OCI-LY3 (cell line): ENCODE measurements at regions not wholly inside any gene's neighbourhood (a gene's known extent, or its start where the extent isn't known, plus 50 kb on each side); places are given as distances from the start of the nearest gene placed in this dataset.

ENCODE experiments used
- H2AFZ ChIP-seq: fragments of 200-600, 300-600 bp; shearing (Covaris generic); 2 replicates; pipeline ENCODE4 v1.6.0; 2014; ENCODE audit warnings: antibody characterized with exemption, low read depth, low read length
- H3K27ac ChIP-seq: fragments of 200-600, 300-600 bp; sonication (generic); 2 replicates; pipeline ENCODE4 v1.5.1; 2014; ENCODE audit warnings: mild to moderate bottlenecking, low read length, moderate library complexity, mixed read lengths
- H3K27me3 ChIP-seq: fragments of 200-600, 300-600 bp; sonication (generic); 2 replicates; pipeline ENCODE4 v1.6.1; 2014; ENCODE audit warnings: low read depth, low read length, mixed read lengths
- H3K36me3 ChIP-seq: fragments of 200-600, 300-600 bp; sonication (generic); replicated peaks from 2 replicates; pipeline ENCODE3; 2014; ENCODE audit warnings: low read depth, low read length, mixed read lengths
- H3K4me1 ChIP-seq: fragments of 300-600, 200-600 bp; sonication (generic); 2 replicates; pipeline ENCODE4 v1.6.1; 2014; ENCODE audit warnings: low read length, mixed read lengths
- H3K4me2 ChIP-seq: fragments of 200-600, 300-600 bp; sonication (generic); 2 replicates; pipeline ENCODE4 v1.6.1; 2014; ENCODE audit warnings: low read length, mixed read lengths
- H3K4me3 ChIP-seq: fragments of 300-600, 200-600 bp; sonication (generic); 2 replicates; pipeline ENCODE4 v1.5.1; 2014; ENCODE audit warnings: antibody characterized with exemption, mild to moderate bottlenecking, low read length, moderate library complexity
- H3K79me2 ChIP-seq: fragments of 300-600, 200-600 bp; shearing (Covaris generic); 2 replicates; pipeline ENCODE4 v1.6.1; 2014; ENCODE audit warnings: mild to moderate bottlenecking, low read length, mixed read lengths
- H3K9ac ChIP-seq: fragments of 300-600, 200-600 bp; shearing (Covaris generic); 2 replicates; pipeline ENCODE4 v1.6.0; 2014; ENCODE audit warnings: mild to moderate bottlenecking, low read length, moderate library complexity
- H3K9me3 ChIP-seq: fragments of 200-600, 300-600 bp; shearing (Covaris generic); 2 replicates; pipeline ENCODE4 v1.6.1; 2014; ENCODE audit warnings: low read length, mixed read lengths; ENCODE audit not compliant: insufficient read depth
- H4K20me1 ChIP-seq: fragments of 200-600, 300-600 bp; sonication (generic); 2 replicates; pipeline ENCODE4 v1.6.1; 2016; ENCODE audit warnings: low read length, mixed read lengths; ENCODE audit not compliant: insufficient read depth
- CTCF ChIP-seq: fragments of 200-600, 300-600 bp; sonication (generic); IDR thresholded peaks from 2 replicates; pipeline ENCODE4 v1.5.1; 2014; ENCODE audit warnings: antibody characterized with exemption, low read length, low read depth
- EZH2phosphoT487 ChIP-seq: fragments of 200-600 bp; shearing (Covaris generic); IDR thresholded peaks from 2 replicates; pipeline ENCODE4 v1.6.1; 2018; ENCODE audit warnings: antibody characterized with exemption, mixed run types, low read depth

- peaks cover 24% of the 10 kb centered on the region for H3K27me3 ChIP-seq
- no peak overlapping the region for H3K4me2 ChIP-seq
- H4K20me1 ChIP-seq, result no peaks in the 10 kb centered on the region
- no peaks in the 10 kb centered on the region for H3K79me2 ChIP-seq
- TF ChIP-seq EZH2phosphoT487, result no peak
- TF ChIP-seq CTCF, result no peak
- no peaks in the 10 kb centered on the region for H3K36me3 ChIP-seq
- no peaks in the 10 kb centered on the region for H3K9me3 ChIP-seq
- peaks cover 16% of the 10 kb centered on the region for H3K4me1 ChIP-seq
- no peak overlapping the region for H3K4me3 ChIP-seq
- no peak overlapping the region for H3K27ac ChIP-seq
- H3K9ac ChIP-seq, result no peak overlapping the region
- no peak overlapping the region for H2AFZ ChIP-seq
Observed at GRCh38 chr17:55668312-55668920, 54.2 kb downstream of the TMEM100 start.

GRCh38 chr17:55666806-55667205 lies 55.9 kb downstream of the TMEM100 start:
- Histone ChIP-seq H3K9me3 (no peaks in the 10 kb centered on the region), H4K20me1 (no peaks in the 10 kb centered on the region), H3K79me2 (no peaks in the 10 kb centered on the region), H3K4me1 (peaks cover 21% of the 10 kb centered on the region), H3K27me3 (peaks cover 24% of the 10 kb centered on the region), H3K36me3 (no peaks in the 10 kb centered on the region), H3K9ac (no peak overlapping the region), H3K27ac (no peak overlapping the region), H3K4me3 (no peak overlapping the region), H2AFZ (no peak overlapping the region), H3K4me2 (no peak overlapping the region)
- no peak for TF ChIP-seq CTCF
- TF ChIP-seq EZH2phosphoT487, result no peak

- Histone ChIP-seq H3K36me3 (no peaks in the 10 kb centered on the region), H3K27me3 (peaks cover 17% of the 10 kb centered on the region), H3K79me2 (no peaks in the 10 kb centered on the region), H2AFZ (peak overlapping the region; percentile 43; the same call in 1 of the 2 replicates), H3K4me3 (peak overlapping the region; percentile 26; the same call in 1 of the 2 replicates), H3K4me2 (peak overlapping the region; percentile 61), H3K9ac (no peak overlapping the region), H3K27ac (peak overlapping the region; percentile 39), H4K20me1 (no peaks in the 10 kb centered on the region), H3K9me3 (no peaks in the 10 kb centered on the region), H3K4me1 (peaks cover 39% of the 10 kb centered on the region)
- TF ChIP-seq EZH2phosphoT487 (no peak), CTCF (no peak)
Observed at GRCh38 chr17:55664287-55664686, 58.4 kb downstream of the TMEM100 start.

GRCh38 chr17:55663400-55663799 lies 59.3 kb downstream of the TMEM100 start:
- Histone ChIP-seq H3K9ac (no peak overlapping the region), H3K79me2 (no peaks in the 10 kb centered on the region), H4K20me1 (no peaks in the 10 kb centered on the region), H3K27ac (no peak overlapping the region), H3K4me3 (no peak overlapping the region), H3K4me1 (peaks cover 39% of the 10 kb centered on the region), H2AFZ (no peak overlapping the region), H3K9me3 (no peaks in the 10 kb centered on the region), H3K36me3 (no peaks in the 10 kb centered on the region), H3K27me3 (peaks cover 9% of the 10 kb centered on the region; the same call in 1 of the 2 replicates), H3K4me2 (no peak overlapping the region)
- TF ChIP-seq CTCF, result no peak
- TF ChIP-seq EZH2phosphoT487, result no peak
